Left kidney (tissue), 1 donor: ENCODE measurements at regions not wholly inside any gene's neighbourhood (a gene's known extent, or its start where the extent isn't known, plus 50 kb on each side); places are given as distances from the start of the nearest gene placed in this dataset.

Experiments used
- DNase-seq: peaks from one replicate; pipeline ENCODE4 v3.0.0-alpha.2; 2013

- no peak for DNase-seq
Measured at GRCh38 chr5:68534956-68535520, 319.5 kb downstream of the PIK3R1 start.

- DNase-seq, result no peak
Measured at GRCh38 chr5:68538814-68539420, 323.4 kb downstream of the PIK3R1 start.

- DNase-seq, result no peak
Measured at GRCh38 chr5:68540798-68541590, 325.4 kb downstream of the PIK3R1 start.

- DNase-seq, result no peak
Measured at GRCh38 chr5:68542207-68542606, 326.7 kb downstream of the PIK3R1 start.

GRCh38 chr5:68543212-68543611, 327.7 kb downstream of the PIK3R1 start:
- DNase-seq, result no peak

- DNase-seq, result no peak
Measured at GRCh38 chr5:68544091-68544647, 328.6 kb downstream of the PIK3R1 start.

- DNase-seq, result peak; percentile 64
Measured at GRCh38 chr5:68544648-68545552, 329.3 kb downstream of the PIK3R1 start.

GRCh38 chr5:68545636-68546295, 330.2 kb downstream of the PIK3R1 start:
- no peak for DNase-seq

GRCh38 chr5:68547056-68547455, 331.5 kb downstream of the PIK3R1 start:
- no peak for DNase-seq

- no peak for DNase-seq
Measured at GRCh38 chr5:68547622-68548021, 332.1 kb downstream of the PIK3R1 start.

GRCh38 chr5:68548959-68549676, 333.6 kb downstream of the PIK3R1 start:
- DNase-seq, result no peak

GRCh38 chr5:68550015-68550414, 334.5 kb downstream of the PIK3R1 start:
- no peak for DNase-seq

GRCh38 chr5:68551436-68551835, 335.9 kb downstream of the PIK3R1 start:
- DNase-seq, result no peak

- no peak for DNase-seq
Measured at GRCh38 chr5:68554571-68555279, 339.2 kb downstream of the PIK3R1 start.

- DNase-seq, result no peak
Measured at GRCh38 chr5:68555907-68556681, 340.5 kb downstream of the PIK3R1 start.

GRCh38 chr5:68557162-68557936, 341.8 kb downstream of the PIK3R1 start:
- no peak for DNase-seq

- DNase-seq, result peak; percentile 67
Measured at GRCh38 chr5:68562308-68562707, 346.8 kb downstream of the PIK3R1 start.

GRCh38 chr5:68565427-68565826, 349.9 kb downstream of the PIK3R1 start:
- no peak for DNase-seq

- DNase-seq, result no peak
Measured at GRCh38 chr5:68576805-68577204, 361.2 kb downstream of the PIK3R1 start.
